GM18505 (cell line): ENCODE measurements at regions not wholly inside any gene's neighbourhood (a gene's known extent, or its start where the extent isn't known, plus 50 kb on each side); places are given as distances from the start of the nearest gene placed in this dataset.
A peak's percentile ranks its signal among the peaks of the same experiment; 100 is the strongest.
"Not testable (repeated sequence)": the region's sequence is repeated elsewhere in the genome, so short reads cannot be mapped to it uniquely, and the experiment has no call there.

Source experiments
- ATAC-seq: cut with Tn5 transposase; IDR thresholded peaks from one replicate; pipeline ENCODE4 v1.9.1; 2021; ENCODE audit not compliant: unreplicated experiment
- POLR2A ChIP-seq: IDR thresholded peaks from 4 replicates; pipeline ENCODE4 v1.6.1; 2011; ENCODE audit warnings: borderline replicate concordance; ENCODE audit not compliant: insufficient read depth, insufficient read length; ENCODE audit errors: extremely low read depth

- TF ChIP-seq POLR2A = no peak
- ATAC-seq = peak; percentile 92
Measured at GRCh38 chr7:119711104-119711503, 561.9 kb upstream of the KCND2 start.

DNA sequence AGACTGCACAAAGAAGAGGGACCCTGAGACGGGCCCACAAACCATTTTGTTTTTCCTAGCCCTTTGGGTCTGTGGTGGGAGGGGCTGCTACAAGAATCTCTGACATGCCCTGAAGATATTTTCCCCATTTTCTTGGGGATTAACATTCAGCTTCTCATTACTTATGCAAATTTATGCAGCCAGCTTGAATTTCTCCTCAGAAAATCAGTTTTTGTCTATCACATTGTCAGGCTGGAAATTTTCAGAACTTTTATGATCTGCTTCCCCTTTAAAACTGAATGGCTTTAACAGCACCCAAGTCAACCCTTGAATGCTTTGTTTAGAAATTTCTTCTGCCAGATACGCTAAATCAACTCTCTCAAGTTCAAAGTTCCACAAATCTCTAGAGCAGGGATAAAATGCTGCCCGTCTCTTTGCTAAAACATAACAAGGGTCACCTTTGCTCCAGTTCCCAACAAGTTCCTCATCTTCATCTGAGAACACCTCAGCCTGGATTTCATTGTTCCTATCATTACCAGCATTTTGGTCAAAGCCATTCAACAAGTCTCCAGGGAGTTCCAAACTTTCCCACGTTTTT lies 560.0 kb upstream of the KCND2 start:
- ATAC-seq = no peak
- no peak for TF ChIP-seq POLR2A

- no peak for TF ChIP-seq POLR2A
- no peak for ATAC-seq
Measured at GRCh38 chr7:119713606-119714005, 559.4 kb upstream of the KCND2 start.

DNA sequence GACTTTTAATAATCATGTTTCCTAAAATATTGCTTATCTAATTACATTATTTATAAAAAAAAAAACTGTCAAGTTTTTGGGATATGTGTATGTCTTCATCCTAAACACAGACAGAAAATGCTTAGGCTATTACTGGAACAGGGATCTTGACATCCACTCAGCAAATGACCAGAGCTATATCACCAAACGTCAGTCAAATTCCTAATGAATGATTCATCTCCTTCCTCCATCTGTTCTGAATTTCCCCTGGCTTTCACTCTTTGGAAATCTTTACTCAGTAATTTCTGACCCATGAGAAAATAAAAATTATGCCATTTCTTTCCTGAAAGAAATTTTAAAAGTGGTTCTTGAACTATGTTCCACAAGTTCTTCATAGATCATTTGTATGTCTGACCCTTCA lies 552.4 kb upstream of the KCND2 start:
- TF ChIP-seq POLR2A = no peak
- ATAC-seq = no peak

- no peak for ATAC-seq
- no peak for TF ChIP-seq POLR2A
Measured at GRCh38 chr7:119724041-119724792, 548.8 kb upstream of the KCND2 start.

DNA sequence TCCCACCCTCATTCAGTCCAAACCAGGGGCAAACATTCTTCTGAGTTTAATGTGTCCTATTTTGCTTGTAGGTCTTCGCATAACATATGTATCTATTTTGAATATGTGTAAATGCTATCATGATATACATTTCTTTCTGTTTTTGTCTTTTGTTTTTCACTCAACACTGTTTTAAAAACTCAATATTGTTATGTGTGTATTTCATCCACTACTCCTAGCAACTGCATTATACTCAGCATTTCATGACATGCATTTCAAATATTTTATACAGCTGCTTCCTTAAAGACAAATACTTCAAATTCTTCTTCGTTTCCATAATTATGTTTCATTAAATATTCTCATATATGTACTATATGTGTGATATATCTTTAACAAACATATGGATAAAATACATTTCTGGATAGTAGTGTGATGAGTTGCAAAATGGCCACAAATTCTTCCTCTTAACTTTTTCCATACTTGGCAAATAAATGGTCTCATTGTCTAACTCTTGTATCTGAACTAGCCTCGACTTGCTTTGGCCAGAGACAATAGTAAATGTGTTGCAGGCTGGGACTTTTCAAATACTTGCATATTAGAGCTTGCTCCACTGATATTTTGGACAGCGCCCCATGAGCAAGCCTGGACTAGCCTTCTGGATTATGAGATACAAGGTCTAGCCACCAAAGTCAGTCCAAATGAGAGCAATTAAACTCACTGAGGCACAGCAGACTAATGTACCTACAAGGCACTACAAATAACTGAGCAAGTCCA lies 539.7 kb upstream of the KCND2 start:
- TF ChIP-seq POLR2A = no peak
- no peak for ATAC-seq

GRCh38 chr7:119737390-119737789 lies 535.6 kb upstream of the KCND2 start:
- no peak for TF ChIP-seq POLR2A
- no peak for ATAC-seq

- not testable (repeated sequence) for ATAC-seq
Measured at GRCh38 chr7:119745280-119745679, 527.7 kb upstream of the KCND2 start.

DNA sequence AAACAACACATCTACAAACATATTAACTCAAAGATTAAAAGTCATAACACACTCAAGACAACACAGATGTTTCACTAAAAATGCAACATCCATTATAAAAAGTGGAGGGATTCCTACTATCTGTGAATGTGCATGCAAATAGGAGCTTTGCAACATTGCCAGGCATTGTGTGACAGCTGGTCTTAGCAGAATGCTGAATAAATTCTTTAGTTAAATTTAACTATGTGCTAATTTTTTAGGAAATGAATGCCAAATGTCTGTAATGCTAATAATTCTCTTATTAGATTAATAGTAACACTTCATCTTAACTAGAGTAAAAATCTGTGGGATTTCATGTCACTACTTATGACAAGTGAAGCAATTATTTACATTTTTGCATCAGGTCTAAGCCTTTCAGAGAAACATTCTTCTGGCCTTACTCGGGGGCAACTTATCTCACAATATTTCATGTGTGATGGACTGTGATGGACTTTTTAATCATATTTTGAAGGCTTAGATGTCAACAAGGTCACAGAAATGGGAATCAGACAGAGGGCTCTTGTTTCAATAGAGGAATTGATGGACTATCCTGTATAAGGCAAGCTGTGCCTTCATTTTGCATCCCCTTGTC lies 524.6 kb upstream of the KCND2 start:
- no peak for TF ChIP-seq POLR2A
- ATAC-seq = no peak

DNA sequence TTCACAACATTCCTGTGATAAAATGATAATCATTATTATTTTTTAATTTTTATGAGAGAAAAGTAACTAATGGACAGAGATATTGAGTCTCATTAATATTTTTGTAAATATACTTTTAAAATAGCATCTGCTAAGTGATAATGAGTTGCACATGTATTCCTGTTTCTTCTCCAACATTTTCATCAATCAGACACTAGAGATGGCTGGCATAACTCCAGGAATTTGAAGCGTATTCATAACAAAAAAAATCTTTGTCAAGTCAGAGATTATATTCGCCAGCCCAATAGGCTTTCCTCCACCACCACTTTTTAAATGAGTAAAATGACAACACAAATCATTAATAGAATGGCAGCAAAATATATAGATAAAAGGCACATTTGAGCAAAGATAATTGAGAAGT lies 524.0 kb upstream of the KCND2 start:
- ATAC-seq = no peak
- TF ChIP-seq POLR2A = no peak

DNA sequence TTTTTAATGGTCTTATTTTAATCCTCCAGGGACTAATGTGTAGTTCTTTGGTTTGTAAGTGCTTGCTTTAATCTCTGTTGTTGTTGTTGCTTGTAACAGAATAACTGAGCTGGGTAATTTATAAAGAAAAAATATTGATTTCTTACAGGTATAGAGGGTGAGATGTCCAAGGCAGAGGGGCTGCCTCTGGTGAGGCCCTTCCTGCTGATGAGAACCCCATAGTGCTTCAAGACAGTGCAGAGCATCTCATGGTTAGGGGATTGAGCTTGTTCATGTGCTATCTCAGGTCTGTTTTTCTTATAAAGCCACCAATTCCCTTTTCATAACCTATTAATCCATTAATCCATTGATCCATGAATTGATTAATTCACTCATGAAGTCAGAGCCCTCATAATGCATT lies 516.3 kb upstream of the KCND2 start:
- ATAC-seq = no peak
- no peak for TF ChIP-seq POLR2A

DNA sequence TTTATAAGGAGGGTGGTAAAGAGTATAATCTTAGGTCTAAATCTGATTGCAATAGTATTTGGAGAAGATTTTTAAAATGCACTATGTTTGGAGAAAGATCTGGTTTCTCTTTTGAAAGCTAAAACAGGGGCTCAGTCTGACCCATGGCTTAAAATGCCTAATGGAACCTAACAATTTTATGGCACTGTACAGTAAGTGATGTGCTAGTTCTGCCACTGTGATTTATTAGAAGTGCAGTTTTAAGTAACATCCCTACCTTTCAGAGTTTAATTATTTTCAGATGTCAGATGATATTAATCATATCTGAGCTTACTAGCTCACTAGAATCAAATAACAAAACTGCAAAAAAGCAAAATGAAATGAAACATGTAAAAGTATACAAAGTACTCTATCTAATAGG lies 514.7 kb upstream of the KCND2 start:
- TF ChIP-seq POLR2A = no peak
- ATAC-seq = no peak

DNA sequence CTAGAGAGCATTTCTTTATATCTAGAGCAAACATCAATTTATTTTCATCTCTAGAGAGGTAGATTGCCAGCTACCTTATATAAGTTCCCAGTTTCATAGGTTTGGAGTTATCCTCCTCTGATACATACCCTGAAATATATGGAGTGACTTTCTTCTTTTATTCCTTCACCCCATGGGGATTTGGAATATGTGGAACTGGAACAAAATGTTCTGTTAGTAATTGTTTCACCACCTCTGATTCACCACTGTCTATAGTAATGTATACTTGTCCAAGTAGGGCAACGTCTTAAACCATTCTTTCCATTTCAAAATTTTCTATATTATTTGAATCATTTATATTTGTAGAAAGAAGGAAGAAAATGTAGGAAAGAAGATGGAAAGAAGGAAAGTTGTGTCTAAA lies 511.2 kb upstream of the KCND2 start:
- ATAC-seq = no peak
- TF ChIP-seq POLR2A = no peak

- no peak for ATAC-seq
- no peak for TF ChIP-seq POLR2A
Measured at GRCh38 chr7:119782286-119782685, 490.7 kb upstream of the KCND2 start.

DNA sequence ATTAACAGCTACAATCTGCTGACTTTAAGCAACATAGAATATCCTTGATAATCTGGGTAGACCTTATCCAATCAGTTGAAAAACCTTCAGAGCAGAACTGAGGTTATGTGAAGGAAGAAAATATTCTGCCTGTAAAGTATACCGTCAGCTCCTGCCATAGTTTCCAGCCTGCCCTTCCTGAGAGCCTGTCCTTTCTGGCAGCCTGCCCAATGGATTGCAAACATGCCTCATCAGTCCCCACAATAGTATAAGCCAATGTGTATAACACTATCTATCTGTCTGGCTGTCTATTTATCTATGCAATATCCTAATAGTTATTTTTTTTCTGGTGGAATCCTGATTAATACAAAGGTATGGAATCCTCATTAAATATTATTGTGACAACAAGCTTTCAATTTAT lies 489.2 kb upstream of the KCND2 start:
- no peak for ATAC-seq
- no peak for TF ChIP-seq POLR2A

DNA sequence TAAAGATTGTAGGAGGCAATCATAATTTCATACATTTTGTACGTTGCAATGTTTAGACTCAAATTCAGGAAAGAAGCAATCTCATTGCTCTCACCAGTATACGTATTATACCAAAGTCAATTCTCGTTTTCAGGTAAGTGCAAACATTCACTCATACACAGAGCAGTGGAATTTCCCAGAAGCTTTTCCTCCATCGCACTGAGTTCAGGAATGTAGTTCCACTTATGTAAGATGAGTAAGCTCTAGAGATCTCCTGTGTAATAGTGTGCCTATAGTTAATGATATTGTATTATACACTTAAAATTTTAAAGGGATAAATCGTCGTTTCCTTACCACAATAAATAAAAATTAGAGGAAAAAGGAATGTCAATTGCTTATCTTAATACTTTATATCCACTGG lies 470.8 kb upstream of the KCND2 start:
- no peak for TF ChIP-seq POLR2A
- ATAC-seq = no peak
